NB4 (cell line): ENCODE measurements at regions not wholly inside any gene's neighbourhood (a gene's known extent, or its start where the extent isn't known, plus 50 kb on each side); places are given as distances from the start of the nearest gene placed in this dataset.

Experiments used
- CTCF ChIP-seq: IDR thresholded peaks from one replicate; pipeline ENCODE4 v1.5.1; 2012; ENCODE audit warnings: low read depth, low read length
- MAX ChIP-seq: IDR thresholded peaks from 2 replicates; pipeline ENCODE4 v1.6.1; 2011; ENCODE audit warnings: low read depth, low read length
- MYC ChIP-seq: IDR thresholded peaks from 2 replicates; pipeline ENCODE4 v1.6.1; 2011; ENCODE audit warnings: low read depth, low read length
- POLR2A ChIP-seq: IDR thresholded peaks from 2 replicates; pipeline ENCODE4 v1.6.1; 2011; ENCODE audit warnings: mild to moderate bottlenecking; ENCODE audit not compliant: insufficient read length; ENCODE audit errors: extremely low read depth

- TF ChIP-seq CTCF (no peak), POLR2A (no peak), MAX (no peak), MYC (no peak)
Observed at GRCh38 chr6:8809662-8810061, 374.3 kb upstream of the SLC35B3 start.
